ENCODE measurements at regions not wholly inside any gene's neighbourhood (a gene's known extent, or its start where the extent isn't known, plus 50 kb on each side); places are given as distances from the start of the nearest gene placed in this dataset.

DNA sequence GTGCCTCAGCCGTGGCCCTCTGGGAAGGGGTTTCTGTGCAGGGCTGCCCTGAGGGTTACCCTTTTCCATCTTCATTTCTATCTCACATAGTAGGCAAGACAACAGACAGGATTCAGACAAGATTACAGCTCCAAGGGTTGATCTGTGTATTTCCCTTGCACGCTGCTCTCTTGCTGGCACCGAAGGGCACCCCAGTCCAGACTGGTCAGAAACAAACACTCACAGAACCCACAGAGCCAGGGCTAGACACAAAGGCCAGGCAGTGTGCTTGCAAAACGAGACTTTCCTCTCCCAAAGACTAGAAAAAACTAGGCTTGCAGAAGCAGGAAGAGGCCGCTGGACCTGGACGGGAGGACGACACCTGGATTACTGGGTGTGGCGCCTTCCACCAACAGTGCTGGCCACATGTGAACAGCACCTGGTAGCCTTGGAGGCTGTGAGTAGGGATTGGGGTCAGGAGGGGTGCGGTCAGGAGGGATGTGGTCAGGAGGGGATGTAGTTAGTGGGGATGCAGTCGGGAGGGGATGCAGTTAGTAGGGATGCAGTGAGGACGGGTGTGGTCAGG, 96.8 kb downstream of the BDH1 start:
- no peak overlapping the region for H3K14ac ChIP-seq (ENCODE audit: insufficient read length)
- no peak overlapping the region for H2AFZ ChIP-seq (ENCODE audit: low read length)
- CTCF ChIA-PET (ENCODE audit: partially characterized antibody) = interaction anchor here (1.0 to 3.0 kb wide), 8 partner anchors 8 to 92 kb away, joined by 3 to 8 read pairs (median 6); no protein-coding TSS in a partner anchor
- H4K20me1 ChIP-seq (replicated peaks in 1 of 2; ENCODE audit: control insufficient read depth in 1 of 2, insufficient read depth in 2 of 2, low read length in 2 of 2) = no peaks in the 10 kb centered on the region
- no peak overlapping the region for H2BK15ac ChIP-seq (ENCODE audit: low read length)
- WGBS, 2 experiments (ENCODE audit: extremely low coverage in 1 of 2, insufficient coverage in 1 of 2, insufficient read length in 1 of 2, insufficient replicate concordance in 2 of 2, low coverage in 1 of 2, low lambda C conversion rate in 2 of 2, missing lambda C conversion rate in 1 of 2) = 93% methylated on average over 9 of the region's 11 CpGs; no CpG with 5 or more reads in 1 of the 2 experiments
- no peaks in the 10 kb centered on the region for H3K79me1 ChIP-seq (ENCODE audit: low read depth, low read length)
- H3K79me2 ChIP-seq (ENCODE audit: control insufficient read depth in 1 of 2, insufficient read depth in 2 of 2, low read length in 2 of 2) = no peaks in the 10 kb centered on the region
- no peak overlapping the region for H2BK120ac ChIP-seq (replicated peaks; ENCODE audit: low read depth, low read length)
- H3K23ac ChIP-seq (ENCODE audit: insufficient read length) = no peak overlapping the region
- H4K91ac ChIP-seq (replicated peaks; ENCODE audit: insufficient read length, low read length) = no peak overlapping the region
- no peak overlapping the region for H2BK5ac ChIP-seq (ENCODE audit: low read depth, low read length)
- no peak overlapping the region for H3K27ac ChIP-seq (ENCODE audit: low read depth, low read length)
- H3K18ac ChIP-seq (ENCODE audit: extremely low read depth, low read length) = no peak overlapping the region
- no peak overlapping the region for H3K4me2 ChIP-seq (ENCODE audit: insufficient read depth in 1 of 2, low read depth in 2 of 2, low read length in 2 of 2)
- H2AK5ac ChIP-seq (ENCODE audit: low read depth, low read length) = 0 out of 2 replicates have a peak overlapping the region, but pooled peaks have one; percentile 53
- H3K9ac ChIP-seq (replicated peaks in 1 of 4; ENCODE audit: extremely low read depth in 1 of 4, low read depth in 3 of 4, low read length in 3 of 4) = no peak overlapping the region
- TF ChIP-seq CTBP2 (IDR thresholded peaks at IDR 0.05; ENCODE audit: borderline replicate concordance, insufficient read depth, insufficient read length, low read length) (no peak), KDM4A (IDR thresholded peaks at IDR 0.05; ENCODE audit: low read depth, low read length, severe bottlenecking) (no peak), PHF8 (conservative IDR thresholded peaks at IDR 0.05; ENCODE audit: low read depth, low read length) (no peak)
- no peak for FAIRE-seq
- H3K4ac ChIP-seq (replicated peaks; ENCODE audit: insufficient read length, low read depth, low read length) = no peak overlapping the region
- H3K23me2 ChIP-seq (ENCODE audit: low read depth, low read length) = peaks cover 14% of the 10 kb centered on the region
- no peaks in the 10 kb centered on the region for H3K9me3 ChIP-seq (ENCODE audit: insufficient read depth in 2 of 2, low read depth in 1 of 2, low read length in 1 of 2)
- POLR2A ChIA-PET (ENCODE audit: partially characterized antibody) = no interaction called here
- no peak overlapping the region for H3K56ac ChIP-seq (replicated peaks; ENCODE audit: insufficient read length, low read depth, low read length)
- no peaks in the 10 kb centered on the region for H3K36me3 ChIP-seq (ENCODE audit: control insufficient read depth in 2 of 4, insufficient read depth in 4 of 4, low read length in 3 of 4)
- peaks cover 0 to 11% (median 8%) of the 10 kb centered on the region in 4 experiments; a peak in 5 of 7 replicates for H3K27me3 ChIP-seq (replicated peaks in 1 of 4; ENCODE audit: control insufficient read depth in 3 of 4, extremely low read depth in 1 of 4, insufficient read depth in 3 of 4, low read length in 3 of 4)
- peak overlapping the region; percentile 68; the same call in 1 of the 2 replicates for H2BK12ac ChIP-seq (ENCODE audit: low read depth, low read length)
- DNase-seq (ENCODE audit: low read depth in 1 of 2, low spot score in 2 of 2) = no peak
- H2BK20ac ChIP-seq (ENCODE audit: low read length) = no peak overlapping the region
- no peak overlapping the region for H3K4me3 ChIP-seq (ENCODE audit: extremely low read depth in 1 of 4, insufficient read depth in 2 of 4, low read depth in 3 of 4, low read length in 4 of 4)
- H3K4me1 ChIP-seq (replicated peaks in 1 of 4; ENCODE audit: control insufficient read depth in 3 of 4, insufficient read depth in 4 of 4, low read length in 3 of 4) = peaks cover 0 to 9% (median 1%) of the 10 kb centered on the region in 4 experiments; a peak in 3 of 7 replicates
- no peak overlapping the region; the same call in 1 of the 2 replicates for H4K8ac ChIP-seq (ENCODE audit: extremely low read depth, insufficient read depth, low read length)
- H4K5ac ChIP-seq (ENCODE audit: insufficient read length, low read depth, low read length) = no peak overlapping the region

Measured in H1 (cell line).